SK-N-SH (cell line): ENCODE measurements at regions not wholly inside any gene's neighbourhood (a gene's known extent, or its start where the extent isn't known, plus 50 kb on each side); places are given as distances from the start of the nearest gene placed in this dataset.

Source experiments
- CTCF ChIA-PET: fragments of 300-600, 350-600 bp; formaldehyde crosslinking; extraction: SDS; loops from one replicate; lab custom pipeline; 2021; lab: Yijun Ruan, JAX
- POLR2A ChIA-PET: fragments of 350-600 bp; sonication (Branson Sonifier 250); formaldehyde crosslinking; extraction: SDS; loops from one replicate; lab custom pipeline; 2020; ENCODE audit warnings: antibody characterized with exemption, inconsistent platforms; lab: Yijun Ruan, JAX
- DNase-seq: peaks from one replicate; pipeline ENCODE4 v3.0.0; 2012
- H2AFZ ChIP-seq: fragments of 200-600 bp; sonication (generic); 2 replicates; pipeline ENCODE4 v1.8.1; 2016; ENCODE audit warnings: antibody characterized with exemption, mild to moderate bottlenecking, low read depth
- H3F3A ChIP-seq: fragments of 200-600 bp; sonication (generic); replicated peaks from 2 replicates; pipeline ENCODE3; 2016; ENCODE audit warnings: antibody characterized with exemption, mild to moderate bottlenecking; ENCODE audit not compliant: insufficient read depth
- H3K27ac ChIP-seq, 2 experiments: fragments of 200-500 bp in 1 of 2; fragments of 200-600 bp in 1 of 2; sonication (Bioruptor generic) in 1 of 2; sonication (generic), shearing (Covaris generic) in 1 of 2; 2 replicates each; pipeline versions ENCODE4 v1.5.1 to v1.6.1; 2014 to 2016; ENCODE audit warnings: low read depth in 2 of 2, inconsistent platforms in 1 of 2, low read length in 1 of 2, mild to moderate bottlenecking in 1 of 2, mixed read lengths in 1 of 2
- H3K27me3 ChIP-seq: fragments of 200-600 bp; sonication (generic), shearing (Covaris generic); 2 replicates; pipeline ENCODE4 v1.6.1; 2016; ENCODE audit warnings: mixed run types; ENCODE audit not compliant: insufficient read depth
- H3K36me3 ChIP-seq, 2 experiments: fragments of 200-500 bp in 1 of 2; fragments of 200-600 bp in 1 of 2; sonication (Bioruptor generic) in 1 of 2; sonication (generic) in 1 of 2; replicated peaks in 1 of 2; 2 replicates each; pipeline versions ENCODE3 to v1.5.1; 2014 to 2016; ENCODE audit warnings: low read length in 1 of 2, mild to moderate bottlenecking in 1 of 2; ENCODE audit not compliant: insufficient read depth in 2 of 2, control insufficient read depth in 1 of 2
- H3K4me1 ChIP-seq, 2 experiments: fragments of 200-500 bp in 1 of 2; fragments of 200-600 bp in 1 of 2; sonication (Bioruptor generic) in 1 of 2; sonication (generic), shearing (Covaris generic) in 1 of 2; 2 replicates each; pipeline versions ENCODE4 v1.5.1 to v1.6.1; 2014 to 2016; ENCODE audit warnings: low read depth in 1 of 2, low read length in 1 of 2, mixed run types in 1 of 2; ENCODE audit not compliant: insufficient read depth in 2 of 2, control insufficient read depth in 1 of 2
- H3K4me2 ChIP-seq: fragments of 200-600 bp; sonication (generic), shearing (Covaris generic); 2 replicates; pipeline ENCODE4 v1.6.1; 2017; ENCODE audit warnings: mixed run types
- H3K4me3 ChIP-seq, 2 experiments: fragments of 200-500 bp in 1 of 2; fragments of 200-600 bp in 1 of 2; sonication (Bioruptor generic) in 1 of 2; sonication (generic), shearing (Covaris generic) in 1 of 2; 2 replicates each; pipeline versions ENCODE4 v1.5.1 to v1.8.1; 2014 to 2016; ENCODE audit warnings: low read depth in 2 of 2, inconsistent platforms in 1 of 2, low read length in 1 of 2, mild to moderate bottlenecking in 1 of 2, mixed read lengths in 1 of 2, moderate library complexity in 1 of 2
- H3K79me2 ChIP-seq: fragments of 200-600 bp; sonication (generic); 2 replicates; pipeline ENCODE4 v1.8.1; 2017; ENCODE audit warnings: mild to moderate bottlenecking; ENCODE audit not compliant: insufficient read depth
- H3K9ac ChIP-seq: fragments of 200-600 bp; sonication (generic); 2 replicates; pipeline ENCODE4 v1.6.1; 2017; ENCODE audit warnings: mixed run types
- H3K9me2 ChIP-seq: fragments of 200-600 bp; sonication (generic); 2 replicates; pipeline ENCODE4 v1.6.1; 2017; ENCODE audit warnings: mixed run types
- H3K9me3 ChIP-seq: fragments of 200-600 bp; sonication (generic); 2 replicates; pipeline ENCODE4 v1.6.1; 2017; ENCODE audit warnings: mixed run types, mild to moderate bottlenecking, moderate library complexity
- H4K20me1 ChIP-seq: fragments of 200-600 bp; sonication (generic); 2 replicates; pipeline ENCODE4 v1.6.1; 2017; ENCODE audit warnings: mild to moderate bottlenecking, mixed run types; ENCODE audit not compliant: insufficient read depth
- ELF1 ChIP-seq: IDR thresholded peaks from 2 replicates; pipeline ENCODE4 v1.4.0; 2012
- EP300 ChIP-seq, 2 experiments: IDR thresholded peaks; 2 replicates each; pipeline versions ENCODE4 v1.4.0 to v1.6.1; 2012; ENCODE audit warnings: borderline replicate concordance in 1 of 2, low read depth in 1 of 2, low read length in 1 of 2
- GATA2 ChIP-seq: sonication (generic); formaldehyde crosslinking; IDR thresholded peaks from 2 replicates; pipeline ENCODE4 v1.5.0; 2020; ENCODE audit warnings: mild to moderate bottlenecking, missing genetic modification reagents
- JUND ChIP-seq: IDR thresholded peaks from 2 replicates; pipeline ENCODE4 v1.4.0; 2012
- MEF2A ChIP-seq: IDR thresholded peaks from 2 replicates; pipeline ENCODE4 v1.4.0; 2012; ENCODE audit warnings: low read depth, borderline replicate concordance
- NRF1 ChIP-seq: IDR thresholded peaks from 2 replicates; pipeline ENCODE4 v1.6.1; 2012; ENCODE audit warnings: low read depth, mild to moderate bottlenecking, low read length
- POLR2AphosphoS5 ChIP-seq: IDR thresholded peaks from 2 replicates; pipeline ENCODE4 v1.6.1; 2012; ENCODE audit warnings: low read depth, low read length
- REST ChIP-seq: IDR thresholded peaks from 2 replicates; pipeline ENCODE4 v1.6.1; 2012; ENCODE audit warnings: mild to moderate bottlenecking, low read depth, low read length, moderate library complexity
- SIN3A ChIP-seq: IDR thresholded peaks from 2 replicates; pipeline ENCODE4 v1.6.1; 2012; ENCODE audit warnings: low read depth, mild to moderate bottlenecking, low read length, moderate library complexity, borderline replicate concordance
- TAF1 ChIP-seq: IDR thresholded peaks from 2 replicates; pipeline ENCODE4 v1.6.1; 2012; ENCODE audit warnings: low read depth, mild to moderate bottlenecking, low read length, moderate library complexity, borderline replicate concordance
- USF1 ChIP-seq: IDR thresholded peaks from 2 replicates; pipeline ENCODE4 v1.4.0; 2012; ENCODE audit warnings: low read depth, borderline replicate concordance
- WGBS: methylation state at CpG from one replicate; pipeline ENCODE4 v1.1.6; 2017; ENCODE audit warnings: low lambda C conversion rate; 5-methylcytosine and 5-hydroxymethylcytosine counted together
- TF ChIP-seq, protein P1 (sequence below): fragments of 200-600 bp; sonication (generic); IDR thresholded peaks from 2 replicates; pipeline ENCODE4 v1.6.1; 2017; ENCODE audit warnings: antibody characterized with exemption, mild to moderate bottlenecking, moderate library complexity

GRCh38 chr6:149150301-149150700 lies 167.2 kb upstream of the TAB2 start:
- H3K4me1 ChIP-seq, result peaks cover 0 to 2% of the 10 kb centered on the region in 2 experiments; a peak in 1 of 4 replicates
- no peak for DNase-seq
- ChIA-PET CTCF (interaction anchor here (0.7 kb wide), 1 partner anchor 88 kb away, joined by 3 read pairs; no protein-coding TSS in a partner anchor), POLR2A (interaction anchor here (0.7 kb wide), 1 partner anchor 16 kb away, joined by 3 read pairs; no protein-coding TSS in a partner anchor)
- no peaks in the 10 kb centered on the region for H3K9me2 ChIP-seq
- TF ChIP-seq SIN3A (no peak), MEF2A (no peak), EP300 (IDR thresholded peaks at IDR 0.05; ENCODE audit: borderline replicate concordance in 1 of 2, low read depth in 1 of 2, low read length in 1 of 2) (no peak), USF1 (no peak), GATA2 (no peak), REST (no peak), JUND (no peak), TAF1 (no peak), POLR2AphosphoS5 (no peak), ELF1 (no peak), NRF1 (no peak)
- TF ChIP-seq, protein P1, sequence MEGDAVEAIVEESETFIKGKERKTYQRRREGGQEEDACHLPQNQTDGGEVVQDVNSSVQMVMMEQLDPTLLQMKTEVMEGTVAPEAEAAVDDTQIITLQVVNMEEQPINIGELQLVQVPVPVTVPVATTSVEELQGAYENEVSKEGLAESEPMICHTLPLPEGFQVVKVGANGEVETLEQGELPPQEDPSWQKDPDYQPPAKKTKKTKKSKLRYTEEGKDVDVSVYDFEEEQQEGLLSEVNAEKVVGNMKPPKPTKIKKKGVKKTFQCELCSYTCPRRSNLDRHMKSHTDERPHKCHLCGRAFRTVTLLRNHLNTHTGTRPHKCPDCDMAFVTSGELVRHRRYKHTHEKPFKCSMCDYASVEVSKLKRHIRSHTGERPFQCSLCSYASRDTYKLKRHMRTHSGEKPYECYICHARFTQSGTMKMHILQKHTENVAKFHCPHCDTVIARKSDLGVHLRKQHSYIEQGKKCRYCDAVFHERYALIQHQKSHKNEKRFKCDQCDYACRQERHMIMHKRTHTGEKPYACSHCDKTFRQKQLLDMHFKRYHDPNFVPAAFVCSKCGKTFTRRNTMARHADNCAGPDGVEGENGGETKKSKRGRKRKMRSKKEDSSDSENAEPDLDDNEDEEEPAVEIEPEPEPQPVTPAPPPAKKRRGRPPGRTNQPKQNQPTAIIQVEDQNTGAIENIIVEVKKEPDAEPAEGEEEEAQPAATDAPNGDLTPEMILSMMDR, result no peak
- H3K9me3 ChIP-seq, result no peaks in the 10 kb centered on the region
- no peak overlapping the region for H3K4me2 ChIP-seq
- H3K27ac ChIP-seq, result no peak overlapping the region
- no peaks in the 10 kb centered on the region for H3K79me2 ChIP-seq
- H3K27me3 ChIP-seq, result no peaks in the 10 kb centered on the region
- WGBS, result 63% methylated on average over 4 of the region's 4 CpGs
- H3K4me3 ChIP-seq, result no peak overlapping the region
- no peaks in the 10 kb centered on the region for H3F3A ChIP-seq
- H3K9ac ChIP-seq, result no peak overlapping the region
- no peaks in the 10 kb centered on the region for H4K20me1 ChIP-seq
- no peak overlapping the region for H2AFZ ChIP-seq
- no peaks in the 10 kb centered on the region for H3K36me3 ChIP-seq
